ENCODE measurements at regions not wholly inside any gene's neighbourhood (a gene's known extent, or its start where the extent isn't known, plus 50 kb on each side); places are given as distances from the start of the nearest gene placed in this dataset.
"Not testable (repeated sequence)": the region's sequence is repeated elsewhere in the genome, so short reads cannot be mapped to it uniquely, and the experiment has no call there.

DNA sequence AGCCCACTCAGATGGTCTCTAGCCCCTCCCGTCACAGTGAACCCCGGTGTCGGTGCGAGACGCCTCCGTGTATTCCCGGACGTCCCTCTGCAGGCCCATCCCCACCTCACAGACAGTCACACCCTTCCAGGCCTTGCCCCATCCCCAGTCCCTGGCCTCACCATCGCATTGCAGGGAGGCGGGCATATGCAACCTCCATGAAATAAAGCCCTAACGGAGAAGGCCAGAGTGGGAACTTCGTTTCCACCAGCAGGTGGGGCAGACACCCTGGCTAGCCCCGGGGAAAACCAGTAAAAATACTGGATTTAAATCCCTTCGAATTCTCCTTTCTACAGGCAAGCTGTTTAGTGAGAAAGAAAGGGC, 154.3 kb downstream of the TMEM121 start:
- DNase-seq: not testable (repeated sequence)

DNA sequence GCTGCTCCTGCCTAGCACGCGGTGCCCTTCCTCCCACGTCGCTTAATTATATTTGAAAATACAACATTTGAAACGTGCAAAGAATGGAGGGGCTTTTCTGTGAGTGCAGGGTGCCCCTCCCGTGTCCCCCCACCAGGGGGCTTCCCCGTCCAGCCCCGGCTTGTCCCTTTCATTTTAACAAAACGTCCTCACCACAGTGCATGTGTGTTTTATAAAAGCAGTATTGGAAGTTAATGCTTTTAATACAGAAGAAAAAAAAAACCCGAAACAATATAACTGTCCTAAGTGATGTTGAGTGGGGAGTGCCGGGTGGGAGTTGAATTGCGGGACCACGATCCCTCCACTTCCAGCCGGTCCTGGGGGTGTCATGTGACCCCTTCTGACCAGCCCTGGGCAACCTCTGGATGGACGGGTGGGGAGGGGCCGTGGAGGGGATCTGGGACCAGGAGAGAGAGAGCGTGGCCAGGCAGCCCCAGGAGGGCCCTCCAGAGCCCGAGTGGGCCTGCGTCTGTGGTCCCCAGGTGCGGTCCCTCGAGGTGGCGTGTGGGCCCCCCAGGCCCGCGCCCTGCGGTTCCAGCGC, 155.3 kb downstream of the TMEM121 start:
- DNase-seq: not testable (repeated sequence)

DNA sequence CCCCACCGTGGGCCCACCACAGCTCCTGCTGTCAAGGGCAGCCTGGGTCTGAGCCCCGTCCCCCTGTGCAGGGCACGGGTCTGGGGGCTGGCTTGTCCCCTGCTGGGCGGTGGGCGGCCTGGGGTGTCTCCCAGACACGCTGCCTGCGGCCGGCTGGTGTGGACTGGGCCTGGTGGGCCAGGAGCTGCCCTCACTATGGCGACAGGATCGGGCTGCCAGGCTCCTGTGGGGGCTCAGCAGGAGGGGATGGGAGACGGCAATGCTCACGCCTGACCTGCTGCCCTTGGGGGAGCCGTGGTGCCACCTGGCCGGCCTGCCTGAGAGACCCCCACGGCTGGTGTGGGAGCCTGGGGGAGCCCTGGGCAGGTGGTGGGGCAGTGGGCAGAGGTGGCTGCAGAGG, 156.1 kb downstream of the TMEM121 start:
- not testable (repeated sequence) for DNase-seq

DNA sequence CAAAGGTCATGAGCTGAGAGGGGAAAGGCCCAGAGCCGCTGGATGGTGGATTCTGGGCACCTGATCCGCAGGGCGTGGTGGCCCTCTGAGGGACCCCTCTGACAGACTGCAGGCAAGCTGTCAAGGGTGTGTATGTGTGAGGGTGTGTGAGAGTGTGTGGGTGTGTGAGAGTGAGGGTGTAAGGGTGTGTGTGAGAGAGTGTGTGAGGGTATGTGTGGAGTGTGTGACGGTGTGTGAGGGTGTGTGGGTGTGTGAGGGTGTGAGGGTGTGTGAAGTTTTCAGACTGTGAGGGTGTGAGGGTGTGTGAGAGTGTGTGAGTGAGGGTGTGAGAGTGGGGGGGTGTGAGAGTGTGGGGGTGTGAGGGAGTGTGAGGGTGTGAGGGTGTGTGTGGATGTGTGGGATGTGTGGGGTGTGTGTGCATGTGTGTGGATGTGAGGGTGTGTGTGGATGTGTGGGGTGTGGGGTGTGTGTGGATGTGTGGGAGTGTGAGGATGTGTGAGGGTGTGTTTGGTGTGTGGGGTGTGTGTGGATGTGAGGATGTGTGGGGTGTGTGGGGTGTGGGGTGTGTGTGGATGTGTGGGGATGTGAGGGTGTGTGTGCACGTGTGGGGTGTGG, 156.7 kb downstream of the TMEM121 start:
- no peak for DNase-seq

DNA sequence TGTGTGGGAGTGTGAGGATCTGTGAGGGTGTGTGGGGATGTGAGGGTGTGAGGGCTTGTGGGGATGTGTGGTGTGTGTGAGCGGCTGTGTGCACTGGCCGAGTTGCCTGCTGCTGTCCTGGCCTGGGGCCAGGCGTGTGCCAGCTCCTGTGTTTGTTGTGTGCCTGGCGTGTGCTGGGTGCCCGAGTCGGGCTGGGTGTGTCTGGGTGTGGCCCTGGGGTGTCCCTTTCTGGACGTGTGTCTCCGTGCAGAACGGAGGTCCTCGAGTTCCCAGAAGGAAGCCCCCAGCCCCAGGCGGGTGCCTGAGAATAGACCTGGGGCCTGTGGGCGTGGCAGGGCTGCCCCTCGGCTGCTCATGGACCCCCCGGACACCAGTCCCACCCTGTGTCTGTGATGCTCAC, 157.7 kb downstream of the TMEM121 start:
- not testable (repeated sequence) for DNase-seq

DNA sequence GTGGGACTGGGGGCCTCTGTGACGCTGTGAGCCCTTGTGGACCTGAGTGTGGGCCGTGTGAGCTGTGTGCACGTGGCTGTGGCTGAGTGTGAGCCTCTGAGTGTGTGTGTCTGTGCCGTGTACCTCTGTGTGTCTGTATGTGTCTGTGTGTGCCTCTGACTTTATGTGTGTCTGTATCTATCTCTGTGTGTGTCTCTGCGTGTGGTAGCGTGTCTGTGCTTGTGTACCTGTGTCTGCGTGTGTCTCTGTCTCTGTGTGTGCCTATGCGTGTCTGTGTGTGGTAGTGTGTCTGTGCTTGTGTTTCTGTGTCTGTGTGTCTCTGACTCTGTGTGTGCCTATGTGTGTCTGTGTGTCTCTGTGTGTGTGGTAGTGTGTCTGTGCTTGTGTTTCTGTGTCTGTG, 158.2 kb downstream of the TMEM121 start:
- not testable (repeated sequence) for DNase-seq

DNA sequence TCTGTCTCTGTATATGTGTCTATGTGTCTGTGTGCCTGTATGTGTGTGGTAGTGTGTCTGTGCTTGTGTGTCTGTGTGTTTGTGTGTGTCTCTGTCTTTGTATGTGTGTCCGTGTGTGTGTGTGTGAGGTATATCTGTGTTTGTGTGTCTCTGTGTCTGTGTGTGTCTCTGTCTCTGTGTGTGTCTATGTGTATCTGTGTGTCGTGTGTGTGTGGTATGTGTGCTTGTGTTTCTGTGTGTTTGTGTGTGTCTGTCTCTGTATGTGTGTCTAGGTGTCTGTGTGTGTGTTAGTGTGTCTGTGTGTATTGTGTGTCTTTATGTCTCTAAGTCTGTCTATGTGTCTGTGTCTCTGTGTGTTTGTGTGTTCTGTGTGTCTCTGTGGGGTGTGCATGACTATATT, 158.6 kb downstream of the TMEM121 start:
- DNase-seq: no peak

DNA sequence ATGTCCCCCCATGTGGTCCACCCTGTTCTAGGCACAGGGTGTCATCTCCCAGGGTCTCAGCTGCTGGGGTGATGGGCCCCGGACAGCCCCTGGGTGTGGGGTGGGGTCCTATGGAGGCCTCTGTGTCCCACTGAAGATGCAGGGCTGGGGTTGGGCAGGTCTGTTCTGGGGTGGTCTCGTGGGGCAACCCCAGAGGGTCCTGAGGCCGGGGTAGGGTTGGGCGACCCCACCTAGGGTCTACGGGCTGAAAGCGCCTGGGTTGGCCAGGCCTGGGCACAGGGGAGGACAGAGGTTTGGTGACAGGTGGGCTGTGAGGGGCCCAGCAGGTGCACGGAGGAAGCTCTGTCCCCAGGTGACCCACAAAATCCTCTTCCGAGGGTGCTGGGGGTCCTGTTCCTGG, 159.2 kb downstream of the TMEM121 start:
- not testable (repeated sequence) for DNase-seq

DNA sequence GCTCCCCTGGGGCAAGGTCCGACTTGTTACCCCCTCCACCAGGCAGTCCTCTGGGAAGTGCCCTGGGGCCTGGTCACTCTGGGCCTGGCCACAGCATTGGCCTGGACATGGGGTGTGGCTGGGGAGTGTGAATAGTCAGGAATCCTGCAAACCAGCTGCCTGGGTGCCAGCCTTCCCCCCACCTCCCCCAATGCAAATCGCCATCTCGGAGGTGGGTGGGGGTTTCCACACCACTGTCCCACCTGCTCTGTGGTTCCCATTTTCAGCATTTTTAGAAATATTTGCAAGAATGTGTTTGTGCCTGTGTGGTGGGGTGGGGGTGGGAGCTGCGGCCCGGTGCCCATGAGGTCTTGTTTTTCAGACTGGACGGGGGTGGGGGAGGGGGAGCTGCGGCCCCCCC, 159.7 kb downstream of the TMEM121 start:
- not testable (repeated sequence) for DNase-seq

DNA sequence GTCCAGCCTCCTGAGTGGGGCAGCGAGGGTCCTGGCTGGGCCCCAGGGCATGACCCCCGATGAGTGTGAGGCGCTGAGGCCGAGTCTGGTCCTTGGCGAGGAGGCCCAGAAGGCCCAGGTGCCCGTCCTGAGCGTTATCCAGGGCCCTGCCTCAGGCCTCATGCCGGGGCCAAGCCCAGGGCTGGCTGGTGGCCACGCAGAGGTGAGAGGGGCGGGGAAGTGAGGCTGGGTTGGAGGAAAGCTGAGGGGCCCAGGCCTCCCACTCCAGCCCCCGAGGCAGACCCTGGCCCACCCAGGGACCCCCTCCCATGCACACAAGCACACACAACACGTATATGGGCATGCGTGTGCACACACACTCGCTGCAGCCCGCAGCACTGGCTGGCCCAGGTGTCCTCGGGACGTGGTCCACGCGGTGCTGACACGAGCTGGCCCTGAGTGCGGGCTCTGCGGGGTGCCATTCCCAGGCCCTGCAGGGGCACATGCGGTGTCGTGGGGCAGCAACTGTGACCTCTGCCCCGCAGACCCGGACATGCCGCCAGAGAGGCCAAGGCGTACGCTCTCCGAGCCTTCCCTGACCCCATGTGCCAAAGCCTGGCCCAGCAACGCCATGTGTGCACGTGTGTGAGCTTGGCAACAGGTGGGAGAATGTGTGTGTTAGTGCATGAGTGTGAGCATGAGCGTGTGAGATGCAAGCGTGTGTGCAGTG, 160.2 kb downstream of the TMEM121 start:
- not testable (repeated sequence) for DNase-seq

DNA sequence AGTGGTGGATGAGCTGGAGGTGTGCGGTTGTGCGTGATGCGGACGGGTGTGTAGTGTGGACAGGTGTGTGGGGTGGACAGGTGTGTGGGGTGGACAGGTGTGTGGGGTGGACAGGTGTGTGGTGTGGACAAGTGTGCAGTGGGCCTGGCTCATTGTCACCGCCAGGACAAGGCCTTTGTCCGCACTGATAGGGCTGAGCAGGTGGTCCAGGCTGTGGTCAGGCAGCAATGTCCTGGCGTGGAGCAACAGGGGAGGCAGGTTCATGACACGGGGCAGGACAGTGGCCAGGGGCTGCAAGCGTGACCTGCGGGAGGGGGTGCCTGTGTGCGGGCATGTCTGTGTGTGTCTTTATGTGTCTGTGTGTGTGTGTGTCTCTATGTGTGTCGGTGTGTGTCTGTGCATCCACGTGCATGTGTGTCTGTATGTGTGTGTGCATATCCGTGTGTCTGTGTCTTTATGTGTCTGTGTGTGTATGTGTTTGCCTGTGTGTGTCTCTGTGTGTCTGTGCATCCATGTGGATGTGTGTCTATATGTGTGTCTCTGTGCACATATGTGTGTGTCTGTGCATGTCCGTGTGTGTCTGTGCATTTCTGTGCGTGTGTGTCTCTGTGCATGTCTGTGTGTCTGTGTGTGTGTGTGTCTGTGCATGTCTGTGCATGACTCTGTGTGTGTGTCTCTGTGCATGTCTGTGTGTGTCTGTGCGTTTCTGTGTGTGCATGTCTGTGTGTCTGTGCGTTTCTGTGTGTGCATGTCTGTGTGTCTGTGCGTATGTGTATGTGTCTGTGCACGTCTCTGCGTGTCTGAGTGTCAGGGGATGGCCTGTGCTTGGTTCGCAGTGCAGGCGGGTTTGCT, 161.0 kb downstream of the TMEM121 start:
- DNase-seq: not testable (repeated sequence)

DNA sequence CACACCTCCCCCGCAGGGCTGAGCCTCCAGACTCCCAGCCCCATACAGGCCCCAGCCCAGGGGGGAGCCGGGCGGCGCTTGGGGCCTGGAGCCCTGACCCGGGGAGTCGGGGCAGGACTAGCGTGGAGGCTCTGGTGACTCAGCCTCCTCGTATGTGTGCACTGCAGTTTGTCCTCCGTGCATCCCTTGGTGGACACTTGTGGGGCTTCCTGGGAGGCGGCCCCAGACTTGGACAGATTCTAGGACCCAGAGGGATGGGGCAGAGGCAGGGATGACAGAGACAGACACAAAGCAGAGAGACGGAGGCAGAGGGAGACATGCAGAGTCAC, 161.6 kb downstream of the TMEM121 start:
- DNase-seq: peak in 1 of 2 experiments; percentile 25

DNA sequence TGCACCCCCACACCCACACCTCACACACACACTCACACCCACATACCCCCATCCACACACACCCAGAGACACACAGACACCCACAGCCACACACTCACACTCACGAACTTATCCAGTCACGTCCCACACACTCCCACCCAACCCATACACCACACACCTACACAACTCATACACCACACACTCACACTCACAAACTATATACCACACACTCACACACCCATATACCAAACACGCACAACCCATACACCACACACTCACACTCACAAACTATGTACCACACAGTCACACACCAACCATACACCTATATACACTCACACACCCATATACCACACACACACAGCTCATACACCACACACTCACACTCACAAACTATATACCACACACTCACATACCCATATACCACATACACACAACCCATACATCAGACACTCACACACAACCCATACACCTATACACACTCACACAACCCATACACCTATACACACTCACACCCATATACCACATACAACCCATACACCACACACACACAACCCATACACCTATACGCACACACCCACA, 162.4 kb downstream of the TMEM121 start:
- DNase-seq: not testable (repeated sequence)

DNA sequence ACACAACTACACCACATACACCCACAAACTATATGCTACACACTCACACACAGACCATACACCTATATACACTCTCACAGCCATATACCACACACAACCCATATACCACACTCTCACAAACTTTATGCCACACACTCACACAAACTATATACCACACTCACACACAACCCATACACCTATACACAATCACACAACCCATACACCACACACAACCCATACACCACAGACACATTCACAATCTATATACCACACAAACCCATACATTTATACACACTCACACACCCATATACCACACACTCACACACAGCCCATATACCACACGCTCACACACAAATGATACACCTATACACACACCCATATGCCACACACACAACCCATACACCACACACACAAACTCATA, 163.3 kb downstream of the TMEM121 start:
- no peak for DNase-seq

DNA sequence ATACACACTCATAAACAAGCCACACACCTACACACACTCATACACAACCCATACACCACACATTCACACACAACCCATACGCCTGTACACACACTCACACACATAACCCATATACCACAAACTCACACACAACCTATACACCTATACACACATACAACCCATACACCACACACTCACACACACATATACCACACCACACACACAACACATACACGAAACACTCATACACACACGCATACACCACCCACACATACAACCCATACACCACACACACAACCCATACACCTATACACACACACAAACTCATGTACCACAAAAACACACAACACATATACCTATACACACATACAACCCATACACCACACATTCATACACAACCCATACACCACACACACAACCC, 164.3 kb downstream of the TMEM121 start:
- DNase-seq: no peak

DNA sequence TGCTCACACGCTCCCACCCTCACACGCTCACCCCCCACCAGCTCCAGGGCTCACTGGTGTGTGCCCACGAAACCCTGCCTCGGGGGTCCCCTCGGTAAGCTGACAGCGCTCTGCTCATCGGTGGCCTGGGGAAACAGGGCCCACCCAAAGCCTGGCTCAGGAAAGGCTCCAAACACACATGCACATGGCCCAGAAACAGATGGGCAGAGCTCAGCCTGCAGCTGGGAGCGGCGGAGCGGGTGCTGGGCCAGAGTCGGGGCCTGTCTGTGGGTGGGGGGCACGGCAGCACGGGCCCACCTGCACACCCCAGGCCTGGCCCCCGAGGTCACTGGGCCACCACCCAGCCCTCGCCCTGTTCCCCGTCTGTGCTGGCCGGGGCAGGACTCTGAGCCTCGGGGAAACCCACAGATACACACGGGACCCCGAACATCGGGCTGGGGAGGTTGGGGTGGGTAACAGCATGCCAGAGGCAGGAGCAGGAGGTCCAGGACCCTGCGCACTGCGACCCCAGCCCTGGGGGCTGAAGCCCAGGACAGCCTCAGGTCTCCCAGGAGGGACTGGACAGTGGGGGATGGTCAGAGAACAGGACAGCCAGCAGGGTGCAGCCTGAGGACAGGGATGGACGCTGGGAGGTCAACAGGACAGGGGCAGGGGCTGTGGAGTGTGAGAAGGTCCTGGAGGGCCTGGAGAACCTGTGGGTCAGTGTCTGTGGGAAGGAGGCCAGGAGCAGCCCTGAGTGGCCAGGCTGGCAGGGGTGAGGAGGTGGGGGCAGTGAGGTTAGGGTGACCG, 165.1 kb downstream of the TMEM121 start:
- DNase-seq: not testable (repeated sequence)

DNA sequence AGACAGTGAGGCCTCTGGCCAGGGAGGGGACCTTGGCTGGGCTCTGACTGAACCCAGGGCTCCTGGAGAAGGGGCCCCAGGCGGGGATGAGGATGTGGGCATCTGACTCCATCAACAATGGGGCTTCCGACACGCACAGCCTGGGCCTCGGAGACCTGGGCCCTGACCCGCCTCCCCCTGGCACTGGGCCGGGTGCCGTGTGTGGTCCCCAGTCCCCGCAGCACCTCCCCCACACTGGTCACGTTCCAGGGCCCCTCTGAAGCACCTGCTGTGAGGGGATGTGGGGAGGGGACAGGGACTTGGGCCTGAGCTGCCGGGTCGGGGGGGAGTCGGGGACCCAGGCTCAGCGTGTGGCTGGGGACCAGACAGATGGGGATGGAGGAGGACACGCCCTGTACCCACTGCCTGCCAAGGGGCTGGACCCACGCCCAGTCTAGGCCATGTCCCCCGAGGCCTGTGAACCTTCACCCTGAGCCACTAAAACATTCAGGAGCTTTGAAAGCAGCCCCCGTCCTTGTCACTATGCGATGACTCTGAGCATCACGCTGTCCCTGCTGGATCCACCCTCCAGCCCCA, 165.8 kb downstream of the TMEM121 start:
- DNase-seq: not testable (repeated sequence)

DNA sequence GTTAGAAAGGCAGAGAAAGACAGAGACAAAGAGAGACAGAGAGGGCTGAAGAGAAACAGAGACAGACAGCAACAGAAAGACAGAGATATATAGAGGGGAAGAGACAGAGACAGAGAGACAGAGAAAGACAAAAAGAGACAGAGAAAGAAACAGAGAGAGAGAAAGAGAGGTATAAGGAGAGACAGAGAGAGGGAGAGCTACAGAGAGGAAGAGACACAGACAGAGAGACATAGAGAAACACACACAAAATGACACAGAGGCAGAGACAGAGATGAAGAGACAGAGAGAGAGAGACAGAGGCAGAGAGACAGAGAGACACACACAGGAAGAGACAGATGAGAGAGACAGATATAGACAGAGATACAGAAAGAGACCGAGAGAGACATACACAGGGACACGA, 168.6 kb downstream of the TMEM121 start:
- DNase-seq: no peak

DNA sequence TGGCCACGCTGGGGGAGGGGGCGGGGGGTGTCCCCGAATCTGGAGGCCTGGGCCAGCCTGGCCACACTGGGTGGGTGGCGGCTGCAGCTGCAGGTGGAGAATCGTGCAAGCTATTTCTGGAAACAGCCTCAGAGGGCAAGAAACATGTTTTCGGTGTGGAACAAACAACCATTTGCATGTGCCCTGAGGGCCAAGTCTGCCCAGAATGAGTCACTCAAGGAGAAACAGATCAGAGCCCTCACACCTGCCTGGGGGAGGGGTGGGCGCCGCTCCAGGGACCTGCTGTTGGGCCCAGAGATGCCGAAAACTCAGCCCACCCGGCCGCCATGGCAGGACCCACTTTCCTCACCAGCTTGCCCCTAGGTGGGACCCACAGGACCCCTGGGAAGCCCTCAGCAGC, 170.0 kb downstream of the TMEM121 start:
- DNase-seq: not testable (repeated sequence)

DNA sequence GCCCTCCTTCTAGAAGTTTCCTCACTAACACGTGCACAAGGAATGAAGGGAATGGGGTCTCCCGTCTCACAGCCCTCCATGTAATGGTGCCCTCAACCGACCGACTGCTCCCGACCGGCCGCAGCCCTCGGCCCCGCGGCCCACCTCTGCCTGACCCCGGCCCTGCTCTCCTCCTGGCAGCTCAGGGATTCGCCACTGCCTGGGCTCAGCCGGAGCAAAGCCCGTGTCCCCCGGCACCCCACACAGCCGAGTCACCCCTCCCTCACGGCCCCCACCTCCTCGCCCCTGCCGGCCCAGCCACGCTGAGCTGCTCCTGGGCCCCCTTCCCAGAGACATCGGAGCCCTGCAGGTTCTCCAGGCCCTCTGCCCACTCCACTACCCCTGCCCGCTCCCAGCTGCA, 171.0 kb downstream of the TMEM121 start:
- DNase-seq: not testable (repeated sequence)

DNA sequence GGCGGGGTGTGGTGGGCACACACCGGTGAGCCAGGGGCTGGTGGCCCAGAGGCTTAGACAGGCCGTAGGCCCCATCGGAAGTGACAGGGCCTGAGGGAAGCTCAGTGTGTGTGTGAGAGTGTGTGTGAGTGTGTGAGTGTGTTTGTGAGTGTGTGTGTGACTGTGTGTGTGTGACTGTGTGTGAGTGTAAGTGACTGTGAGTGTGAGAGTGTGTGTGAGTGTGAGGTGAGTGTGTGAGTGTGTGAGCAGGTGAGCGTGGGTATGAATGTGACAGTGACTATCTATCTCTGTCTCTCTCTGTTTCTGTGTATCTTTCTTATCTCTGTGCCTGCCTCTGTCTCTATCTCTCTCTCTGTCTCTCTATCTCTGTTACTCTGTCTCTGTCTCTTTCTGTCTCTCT, 171.6 kb downstream of the TMEM121 start:
- not testable (repeated sequence) for DNase-seq

Measured in NCI-H1930 (cell line).